Lower leg skin (tissue), 4 donors: ENCODE measurements at regions not wholly inside any gene's neighbourhood (a gene's known extent, or its start where the extent isn't known, plus 50 kb on each side); places are given as distances from the start of the nearest gene placed in this dataset.

ENCODE experiments used
- DNase-seq, 2 donors: peaks; one replicate each; pipeline ENCODE4 v3.0.0-alpha.2; 2019; ENCODE audit warnings: low spot score in 2 of 2
- H3K4me3 ChIP-seq: fragments of 200-600 bp; sonication (generic); 2 replicates; pipeline ENCODE4 v1.5.1; 2017; ENCODE audit warnings: mild to moderate bottlenecking, low read depth; ENCODE audit not compliant: poor library complexity, severe bottlenecking
- POLR2A ChIP-seq, 2 donors: fragments of 450-650 bp; IDR thresholded peaks; one replicate each; pipeline ENCODE4 v1.6.1; 2016 to 2017; ENCODE audit warnings: antibody characterized with exemption in 2 of 2, mild to moderate bottlenecking in 1 of 2, moderate library complexity in 1 of 2
- WGBS, 2 donors: methylation state at CpG; one replicate each; pipeline ENCODE4 v1.1.5; 2018; 5-methylcytosine and 5-hydroxymethylcytosine counted together
- intact Hi-C: fragments of 100-400 bp; cut with DNase I; formaldehyde crosslinking; loops from one replicate; pipeline ENCODE4 v1.15.0; 2023; ENCODE audit warnings: low total_unique reads
- TF ChIP-seq, protein P1 (sequence below), 3 donors: fragments of 450-650 bp; IDR thresholded peaks; one replicate each; pipeline ENCODE4 v1.5.1; 2016; ENCODE audit warnings: antibody characterized with exemption in 3 of 3, mild to moderate bottlenecking in 3 of 3, moderate library complexity in 2 of 3

DNA sequence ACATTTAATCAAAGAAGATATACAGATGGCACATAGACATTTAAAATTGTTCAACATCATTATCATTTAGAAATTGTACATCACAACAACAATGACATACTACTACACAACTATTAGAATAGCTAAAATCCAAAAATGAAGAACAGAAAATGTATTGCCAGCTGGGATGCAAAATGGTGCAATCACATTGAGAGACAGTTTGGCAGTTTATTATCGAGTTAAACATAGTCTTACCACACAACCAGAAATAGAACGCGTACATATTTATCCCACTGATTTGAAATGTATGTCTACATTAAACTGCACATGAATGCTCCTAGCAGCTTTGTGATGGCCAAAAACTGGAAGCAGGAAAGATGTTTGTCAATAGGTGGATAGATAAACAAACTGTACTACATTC, 791.5 kb upstream of the MGAT4C start:
- no peak for DNase-seq
- intact Hi-C loops, result no loop called here
- H3K4me3 ChIP-seq, result no peak overlapping the region
- no peak for TF ChIP-seq POLR2A (IDR thresholded peaks at IDR 0.05)
- TF ChIP-seq, protein P1, sequence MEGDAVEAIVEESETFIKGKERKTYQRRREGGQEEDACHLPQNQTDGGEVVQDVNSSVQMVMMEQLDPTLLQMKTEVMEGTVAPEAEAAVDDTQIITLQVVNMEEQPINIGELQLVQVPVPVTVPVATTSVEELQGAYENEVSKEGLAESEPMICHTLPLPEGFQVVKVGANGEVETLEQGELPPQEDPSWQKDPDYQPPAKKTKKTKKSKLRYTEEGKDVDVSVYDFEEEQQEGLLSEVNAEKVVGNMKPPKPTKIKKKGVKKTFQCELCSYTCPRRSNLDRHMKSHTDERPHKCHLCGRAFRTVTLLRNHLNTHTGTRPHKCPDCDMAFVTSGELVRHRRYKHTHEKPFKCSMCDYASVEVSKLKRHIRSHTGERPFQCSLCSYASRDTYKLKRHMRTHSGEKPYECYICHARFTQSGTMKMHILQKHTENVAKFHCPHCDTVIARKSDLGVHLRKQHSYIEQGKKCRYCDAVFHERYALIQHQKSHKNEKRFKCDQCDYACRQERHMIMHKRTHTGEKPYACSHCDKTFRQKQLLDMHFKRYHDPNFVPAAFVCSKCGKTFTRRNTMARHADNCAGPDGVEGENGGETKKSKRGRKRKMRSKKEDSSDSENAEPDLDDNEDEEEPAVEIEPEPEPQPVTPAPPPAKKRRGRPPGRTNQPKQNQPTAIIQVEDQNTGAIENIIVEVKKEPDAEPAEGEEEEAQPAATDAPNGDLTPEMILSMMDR (IDR thresholded peaks at IDR 0.05), result no peak
- WGBS, 2 donors, result 90 to 91% methylated on average over 3 of the region's 3 CpGs

- intact Hi-C loops, result no loop called here
- TF ChIP-seq POLR2A (IDR thresholded peaks at IDR 0.05), result no peak
- TF ChIP-seq, protein P1 (IDR thresholded peaks at IDR 0.05), result no peak
- 85 to 88% methylated on average over 1 of the region's 1 CpG for WGBS, 2 donors
- no peak overlapping the region for H3K4me3 ChIP-seq
- no peak for DNase-seq
These were observed 783.3 kb upstream of the MGAT4C start for GRCh38 chr12:87039536-87039935.

DNA sequence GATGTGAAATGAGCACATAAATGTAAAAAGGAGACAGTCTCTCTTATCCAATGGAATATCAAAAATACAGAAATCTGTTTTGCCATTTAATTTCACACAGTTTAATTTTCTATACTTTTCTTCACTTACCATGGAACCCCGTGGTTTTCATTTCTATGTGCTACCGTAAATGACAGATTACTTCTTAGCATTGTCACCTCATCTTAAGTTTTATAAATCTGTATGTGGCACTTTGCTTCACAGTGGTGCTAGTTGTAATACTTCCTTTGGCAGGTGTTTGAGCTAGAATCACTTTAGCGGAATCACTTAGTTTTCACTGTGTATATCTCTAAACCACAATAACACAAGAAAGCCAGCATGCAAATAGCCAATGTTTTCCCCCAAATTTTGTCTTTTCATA, 781.9 kb upstream of the MGAT4C start:
- intact Hi-C loops, result no loop called here
- no peak for TF ChIP-seq POLR2A (IDR thresholded peaks at IDR 0.05)
- TF ChIP-seq, protein P1 (IDR thresholded peaks at IDR 0.05), result no peak
- DNase-seq, result no peak
- WGBS, 2 donors, result 91 to 96% methylated on average over 3 of the region's 3 CpGs
- no peak overlapping the region for H3K4me3 ChIP-seq

- no peak for TF ChIP-seq POLR2A (IDR thresholded peaks at IDR 0.05)
- TF ChIP-seq, protein P1 (IDR thresholded peaks at IDR 0.05), result no peak
- DNase-seq, result no peak
- no peak overlapping the region for H3K4me3 ChIP-seq
- WGBS, 2 donors, result 65 to 68% methylated on average over 5 of the region's 5 CpGs
- intact Hi-C loops, result no loop called here
These were observed 769.8 kb upstream of the MGAT4C start for GRCh38 chr12:87025976-87026375.

GRCh38 chr12:87021400-87021799, 765.2 kb upstream of the MGAT4C start:
- no peak for DNase-seq
- 70 to 74% methylated on average over 2 of the region's 2 CpGs for WGBS, 2 donors
- TF ChIP-seq, protein P1 (IDR thresholded peaks at IDR 0.05), result no peak
- intact Hi-C loops, result no loop called here
- H3K4me3 ChIP-seq, result no peak overlapping the region

- DNase-seq, result no peak
- intact Hi-C loops, result no loop called here
These were observed 763.9 kb upstream of the MGAT4C start for GRCh38 chr12:87020071-87020470.

More at GRCh38 chr12:87020071-87020470, 763.9 kb upstream of the MGAT4C start:
- WGBS, 2 donors, result 60 to 79% methylated on average over 1 of the region's 1 CpG
- TF ChIP-seq, protein P1 (IDR thresholded peaks at IDR 0.05), result no peak
- no peak for TF ChIP-seq POLR2A (IDR thresholded peaks at IDR 0.05)
- no peak overlapping the region for H3K4me3 ChIP-seq
